ENCODE measurements at regions not wholly inside any gene's neighbourhood (a gene's known extent, or its start where the extent isn't known, plus 50 kb on each side); places are given as distances from the start of the nearest gene placed in this dataset.

GRCh38 chr13:73193554-73193953, 134.7 kb downstream of the KLF5 start:
- Histone ChIP-seq H3K9me3 (ENCODE audit: control insufficient read depth, insufficient read depth, low read depth, low read length) (no peaks in the 10 kb centered on the region), H3K4me3 (ENCODE audit: low read depth in 2 of 2, low read length in 2 of 2) (no peak overlapping the region), H3K4me1 (ENCODE audit: control insufficient read depth, insufficient read depth, low read length) (no peaks in the 10 kb centered on the region), H3K36me3 (ENCODE audit: control insufficient read depth, insufficient read depth, low read length) (no peaks in the 10 kb centered on the region), H3K27ac (ENCODE audit: low read length) (no peak overlapping the region), H3K27me3 (ENCODE audit: control insufficient read depth, insufficient read depth, low read length) (no peaks in the 10 kb centered on the region)
- ChIA-PET POLR2A (no interaction called here), CTCF (no interaction called here)
- no peak for TF ChIP-seq TCF7L2 (IDR thresholded peaks at IDR 0.05; ENCODE audit: low read depth, low read length)
- TF ChIP-seq CTCF (IDR thresholded peaks at IDR 0.05): no peak
- no peak for TF ChIP-seq POLR2AphosphoS5 (IDR thresholded peaks at IDR 0.05; ENCODE audit: low read depth, low read length)
- no peak for TF ChIP-seq SIN3A (IDR thresholded peaks at IDR 0.05; ENCODE audit: borderline replicate concordance, insufficient read depth, low read depth, low read length)
- TF ChIP-seq REST (IDR thresholded peaks at IDR 0.05; ENCODE audit: insufficient read depth in 1 of 2, low read depth in 2 of 2, low read length in 1 of 2): no peak
- intact Hi-C loops (cut with micrococcal nuclease; ENCODE audit: unreplicated experiment) (no loop called here), in situ Hi-C loops (cut with HindIII; ENCODE audit: low pct_unique_long_range_greater_than_20kb, low sequenced_read_pairs) (no loop called here)
- ATAC-seq (no peak), DNase-seq (ENCODE audit: low read depth, low spot score) (no peak)
- BruUV-seq (replicated peaks): no TSS peak

- H3K27ac ChIP-seq (ENCODE audit: low read length): no peak overlapping the region
- no peak for ATAC-seq
These were observed 131.7 kb downstream of the KLF5 start for GRCh38 chr13:73190477-73190876.

More at GRCh38 chr13:73190477-73190876, 131.7 kb downstream of the KLF5 start:
- TF ChIP-seq POLR2AphosphoS5 (IDR thresholded peaks at IDR 0.05; ENCODE audit: low read depth, low read length): no peak
- TF ChIP-seq TCF7L2 (IDR thresholded peaks at IDR 0.05; ENCODE audit: low read depth, low read length): no peak
- TF ChIP-seq SIN3A (IDR thresholded peaks at IDR 0.05; ENCODE audit: borderline replicate concordance, insufficient read depth, low read depth, low read length): no peak
- no peak for TF ChIP-seq CTCF (IDR thresholded peaks at IDR 0.05)
- no peak for TF ChIP-seq REST (IDR thresholded peaks at IDR 0.05; ENCODE audit: insufficient read depth in 1 of 2, low read depth in 2 of 2, low read length in 1 of 2)
- no peak for DNase-seq (ENCODE audit: low read depth, low spot score)
- intact Hi-C loops (cut with micrococcal nuclease; ENCODE audit: unreplicated experiment): no loop called here
- Histone ChIP-seq H3K4me1 (ENCODE audit: control insufficient read depth, insufficient read depth, low read length) (no peaks in the 10 kb centered on the region), H3K36me3 (ENCODE audit: control insufficient read depth, insufficient read depth, low read length) (no peaks in the 10 kb centered on the region), H3K9me3 (ENCODE audit: control insufficient read depth, insufficient read depth, low read depth, low read length) (no peaks in the 10 kb centered on the region), H3K4me3 (ENCODE audit: low read depth in 2 of 2, low read length in 2 of 2) (no peak overlapping the region), H3K27me3 (ENCODE audit: control insufficient read depth, insufficient read depth, low read length) (no peaks in the 10 kb centered on the region)
- in situ Hi-C loops (cut with HindIII; ENCODE audit: low pct_unique_long_range_greater_than_20kb, low sequenced_read_pairs): no loop called here
- BruUV-seq (replicated peaks): no TSS peak
- POLR2A ChIA-PET: no interaction called here
- CTCF ChIA-PET: no interaction called here
